H1 (cell line): ENCODE measurements at regions not wholly inside any gene's neighbourhood (a gene's known extent, or its start where the extent isn't known, plus 50 kb on each side); places are given as distances from the start of the nearest gene placed in this dataset.

Experiments
- CTCF ChIA-PET: fragments of 300-600 bp; sonication (Branson Sonifier 250); formaldehyde crosslinking; loops from one replicate; lab custom pipeline; 2021; ENCODE audit not compliant: partially characterized antibody; lab: Charles Lee
- POLR2A ChIA-PET: fragments of 300-600 bp; sonication (Branson Sonifier 250); formaldehyde crosslinking; loops from one replicate; lab custom pipeline; 2021; ENCODE audit warnings: inconsistent platforms; ENCODE audit not compliant: partially characterized antibody; lab: Charles Lee
- DNase-seq, 2 experiments: peaks; one replicate each; pipeline versions ENCODE4 v3.0.0 to v3.0.0-alpha.2; 2010 to 2022; ENCODE audit warnings: low spot score in 2 of 2, low read depth in 1 of 2, mixed read lengths in 1 of 2
- FAIRE-seq: peaks from 2 replicates; lab custom pipeline; 2011; peaks lifted over from hg19 to GRCh38; lab: Jason Lieb, UNC
- H2AFZ ChIP-seq: 2 replicates; pipeline ENCODE4 v1.8.1; 2012; ENCODE audit warnings: low read length, inconsistent platforms
- H2AK5ac ChIP-seq: 2 replicates; pipeline ENCODE4 v1.6.1; 2013; ENCODE audit warnings: low read depth, low read length
- H2BK120ac ChIP-seq: replicated peaks from 2 replicates; pipeline ENCODE3; 2013; ENCODE audit warnings: low read depth, low read length, inconsistent platforms
- H2BK12ac ChIP-seq: 2 replicates; pipeline ENCODE4 v1.6.1; 2013; ENCODE audit warnings: low read depth, low read length
- H2BK15ac ChIP-seq: 2 replicates; pipeline ENCODE4 v1.6.1; 2013; ENCODE audit warnings: low read length
- H2BK20ac ChIP-seq: 2 replicates; pipeline ENCODE4 v1.6.1; 2013; ENCODE audit warnings: low read length
- H2BK5ac ChIP-seq: 2 replicates; pipeline ENCODE4 v1.6.1; 2013; ENCODE audit warnings: low read depth, low read length
- H3K14ac ChIP-seq: 2 replicates; pipeline ENCODE4 v1.6.1; 2013; ENCODE audit warnings: inconsistent platforms; ENCODE audit not compliant: insufficient read length
- H3K18ac ChIP-seq: 2 replicates; pipeline ENCODE4 v1.6.1; 2013; ENCODE audit warnings: low read length; ENCODE audit errors: extremely low read depth
- H3K23ac ChIP-seq: 2 replicates; pipeline ENCODE4 v1.6.1; 2013; ENCODE audit warnings: inconsistent platforms; ENCODE audit not compliant: insufficient read length
- H3K23me2 ChIP-seq: 2 replicates; pipeline ENCODE4 v1.6.1; 2013; ENCODE audit warnings: low read depth, low read length
- H3K27ac ChIP-seq: 2 replicates; pipeline ENCODE4 v1.6.1; 2011; ENCODE audit warnings: low read depth, low read length, inconsistent platforms
- H3K27me3 ChIP-seq, 4 experiments: replicated peaks in 1 of 4; 1 replicate in 1 of 4; 2 replicates in 3 of 4; pipeline versions ENCODE4 v1.6.1 to v1.8.1; 2011 to 2013; ENCODE audit warnings: low read length in 3 of 4, mild to moderate bottlenecking in 3 of 4, inconsistent platforms in 2 of 4, mixed read lengths in 2 of 4, moderate library complexity in 1 of 4; ENCODE audit not compliant: control insufficient read depth in 3 of 4, insufficient read depth in 3 of 4; ENCODE audit errors: extremely low read depth in 1 of 4
- H3K36me3 ChIP-seq, 4 experiments: 2 replicates each; pipeline versions ENCODE4 v1.6.1 to v1.8.1; 2011 to 2013; ENCODE audit warnings: mild to moderate bottlenecking in 4 of 4, low read length in 3 of 4, moderate library complexity in 2 of 4, control low read depth in 1 of 4, inconsistent platforms in 1 of 4; ENCODE audit not compliant: insufficient read depth in 4 of 4, control insufficient read depth in 2 of 4
- H3K4ac ChIP-seq: replicated peaks from 2 replicates; pipeline ENCODE3; 2013; ENCODE audit warnings: low read length, low read depth, mixed read lengths, inconsistent platforms; ENCODE audit not compliant: insufficient read length
- H3K4me1 ChIP-seq, 4 experiments: replicated peaks in 1 of 4; 1 replicate in 1 of 4; 2 replicates in 3 of 4; pipeline versions ENCODE4 v1.6.1 to v1.8.1; 2011 to 2013; ENCODE audit warnings: low read length in 3 of 4, inconsistent platforms in 2 of 4, mixed read lengths in 1 of 4; ENCODE audit not compliant: insufficient read depth in 4 of 4, control insufficient read depth in 3 of 4
- H3K4me2 ChIP-seq, 2 experiments: 2 replicates each; pipeline versions ENCODE4 v1.6.1 to v1.8.1; 2011 to 2013; ENCODE audit warnings: low read depth in 2 of 2, low read length in 2 of 2, control low read depth in 1 of 2, inconsistent platforms in 1 of 2, mild to moderate bottlenecking in 1 of 2; ENCODE audit not compliant: insufficient read depth in 1 of 2
- H3K4me3 ChIP-seq, 4 experiments: fragments of 200-600, 300-600 bp in 1 of 4; sonication (generic), shearing (Covaris generic), sonication (Bioruptor Twin) in 1 of 4; 2 replicates each; pipeline versions ENCODE4 v1.5.1 to v1.8.1; 2011 to 2016; ENCODE audit warnings: low read length in 4 of 4, low read depth in 3 of 4, control low read depth in 2 of 4, inconsistent platforms in 2 of 4, mild to moderate bottlenecking in 2 of 4, mixed read lengths in 1 of 4, moderate library complexity in 1 of 4; ENCODE audit not compliant: insufficient read depth in 2 of 4; ENCODE audit errors: extremely low read depth in 1 of 4
- H3K56ac ChIP-seq: replicated peaks from 2 replicates; pipeline ENCODE3; 2013; ENCODE audit warnings: low read depth, mild to moderate bottlenecking, mixed read lengths, low read length, inconsistent platforms; ENCODE audit not compliant: insufficient read length
- H3K79me1 ChIP-seq: 2 replicates; pipeline ENCODE4 v1.6.1; 2013; ENCODE audit warnings: low read depth, low read length, control low read depth
- H3K79me2 ChIP-seq, 2 experiments: 2 replicates each; pipeline versions ENCODE4 v1.6.1 to v1.8.1; 2012 to 2013; ENCODE audit warnings: low read length in 2 of 2, mild to moderate bottlenecking in 2 of 2, inconsistent platforms in 1 of 2; ENCODE audit not compliant: insufficient read depth in 2 of 2, control insufficient read depth in 1 of 2
- H3K9ac ChIP-seq, 4 experiments: replicated peaks in 1 of 4; 1 replicate in 1 of 4; 2 replicates in 3 of 4; pipeline versions ENCODE4 v1.6.1 to v1.8.1; 2011 to 2013; ENCODE audit warnings: low read depth in 3 of 4, low read length in 3 of 4, control low read depth in 2 of 4, mild to moderate bottlenecking in 2 of 4, moderate library complexity in 2 of 4, inconsistent platforms in 1 of 4; ENCODE audit errors: extremely low read depth in 1 of 4
- H3K9me3 ChIP-seq, 2 experiments: 2 replicates each; pipeline versions ENCODE4 v1.6.1 to v1.8.1; 2012 to 2013; ENCODE audit warnings: mild to moderate bottlenecking in 2 of 2, moderate library complexity in 2 of 2, control low read depth in 1 of 2, inconsistent platforms in 1 of 2, low read depth in 1 of 2, low read length in 1 of 2, mixed read lengths in 1 of 2; ENCODE audit not compliant: insufficient read depth in 2 of 2
- H4K20me1 ChIP-seq, 2 experiments: replicated peaks in 1 of 2; 2 replicates each; pipeline versions ENCODE3 to v1.8.1; 2011 to 2013; ENCODE audit warnings: inconsistent platforms in 2 of 2, low read length in 2 of 2, mild to moderate bottlenecking in 1 of 2; ENCODE audit not compliant: insufficient read depth in 2 of 2, control insufficient read depth in 1 of 2
- H4K5ac ChIP-seq: 2 replicates; pipeline ENCODE4 v1.6.1; 2013; ENCODE audit warnings: low read length, low read depth, mixed read lengths, inconsistent platforms; ENCODE audit not compliant: insufficient read length
- H4K8ac ChIP-seq: 2 replicates; pipeline ENCODE4 v1.8.0; 2013; ENCODE audit warnings: mild to moderate bottlenecking, moderate library complexity, low read length, inconsistent platforms; ENCODE audit not compliant: insufficient read depth; ENCODE audit errors: extremely low read depth
- H4K91ac ChIP-seq: replicated peaks from 2 replicates; pipeline ENCODE3; 2013; ENCODE audit warnings: low read length, mixed read lengths, inconsistent platforms; ENCODE audit not compliant: insufficient read length
- KDM1A ChIP-seq: fragments of 200-600, 300-600 bp; sonication (generic); IDR thresholded peaks from 2 replicates; pipeline ENCODE4 v1.7.1; 2016; ENCODE audit warnings: mild to moderate bottlenecking, low read length, borderline replicate concordance
- NANOG ChIP-seq: IDR thresholded peaks from 2 replicates; pipeline ENCODE4 v1.6.1; 2011; ENCODE audit warnings: low read length, low read depth, mild to moderate bottlenecking, inconsistent platforms; ENCODE audit not compliant: insufficient read depth, poor library complexity, severe bottlenecking
- SUZ12 ChIP-seq: fragments of 200-600 bp; sonication (generic); IDR thresholded peaks from 2 replicates; pipeline ENCODE4 v1.6.1; 2012; ENCODE audit warnings: mild to moderate bottlenecking, inconsistent platforms, low read length, moderate library complexity, mixed read lengths
- WGBS, 2 experiments: shearing (Covaris generic) in 1 of 2; methylation state at CpG; one replicate each; pipeline versions ENCODE4 v1.1.6 to v1.1.7; 2013 to 2015; ENCODE audit warnings: low lambda C conversion rate in 2 of 2, mixed read lengths in 2 of 2, inconsistent platforms in 1 of 2, low coverage in 1 of 2, missing lambda C conversion rate in 1 of 2; ENCODE audit not compliant: insufficient replicate concordance in 2 of 2, insufficient coverage in 1 of 2, insufficient read length in 1 of 2; ENCODE audit errors: extremely low coverage in 1 of 2, missing lambda C conversion rate in 1 of 2; 5-methylcytosine and 5-hydroxymethylcytosine counted together
- TF ChIP-seq, protein P1 (sequence below): IDR thresholded peaks from 2 replicates; pipeline ENCODE4 v1.6.1; 2012; ENCODE audit warnings: low read length, inconsistent platforms

DNA sequence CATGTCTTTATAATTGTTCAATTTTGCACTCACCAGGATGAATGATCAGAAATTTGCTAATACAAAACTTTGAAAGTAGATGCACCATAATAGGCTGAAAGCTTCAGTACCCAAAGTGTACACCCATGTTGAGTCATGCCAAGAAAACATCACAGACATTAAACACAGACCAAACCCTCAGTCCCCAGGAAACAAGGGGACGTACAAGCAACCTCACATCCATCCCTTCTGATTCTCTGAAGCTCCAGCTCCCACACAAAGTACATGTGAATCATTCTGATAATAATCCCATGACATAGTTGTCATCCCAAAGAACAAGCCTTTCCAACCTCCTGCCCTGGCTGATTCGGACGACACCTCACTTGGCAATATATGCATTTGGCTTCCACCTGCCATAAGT, 183.8 kb downstream of the SNX19 start:
- no peak for FAIRE-seq
- H3K4me3 ChIP-seq = no peak overlapping the region

More for the DNA sequence above, 183.8 kb downstream of the SNX19 start:
- ChIA-PET POLR2A (no interaction called here), CTCF (no interaction called here)
- Histone ChIP-seq H2AK5ac (no peak overlapping the region), H2BK15ac (no peak overlapping the region), H2BK120ac (no peak overlapping the region), H3K18ac (no peak overlapping the region), H3K27ac (no peak overlapping the region), H3K9me3 (peaks cover 5 to 9% of the 10 kb centered on the region in 2 experiments; a peak in 2 of 4 replicates), H3K27me3 (no peaks in the 10 kb centered on the region), H4K8ac (no peak overlapping the region), H3K9ac (no peak overlapping the region), H3K79me1 (no peaks in the 10 kb centered on the region), H3K79me2 (no peaks in the 10 kb centered on the region), H2BK20ac (no peak overlapping the region; the same call in 1 of the 2 replicates), H3K23me2 (no peaks in the 10 kb centered on the region), H4K91ac (no peak overlapping the region), H3K23ac (no peak overlapping the region), H3K4me1 (peaks cover 0 to 2% (median 0%) of the 10 kb centered on the region in 4 experiments; a peak in 1 of 7 replicates), H3K4ac (no peak overlapping the region), H4K20me1 (no peaks in the 10 kb centered on the region), H2BK12ac (no peak overlapping the region), H3K4me2 (no peak overlapping the region), H2AFZ (no peak overlapping the region), H3K36me3 (no peaks in the 10 kb centered on the region), H4K5ac (no peak overlapping the region), H3K56ac (no peak overlapping the region), H2BK5ac (no peak overlapping the region), H3K14ac (no peak overlapping the region)
- no peak for DNase-seq
- TF ChIP-seq NANOG = no peak
- no peak for TF ChIP-seq SUZ12
- TF ChIP-seq, protein P1, sequence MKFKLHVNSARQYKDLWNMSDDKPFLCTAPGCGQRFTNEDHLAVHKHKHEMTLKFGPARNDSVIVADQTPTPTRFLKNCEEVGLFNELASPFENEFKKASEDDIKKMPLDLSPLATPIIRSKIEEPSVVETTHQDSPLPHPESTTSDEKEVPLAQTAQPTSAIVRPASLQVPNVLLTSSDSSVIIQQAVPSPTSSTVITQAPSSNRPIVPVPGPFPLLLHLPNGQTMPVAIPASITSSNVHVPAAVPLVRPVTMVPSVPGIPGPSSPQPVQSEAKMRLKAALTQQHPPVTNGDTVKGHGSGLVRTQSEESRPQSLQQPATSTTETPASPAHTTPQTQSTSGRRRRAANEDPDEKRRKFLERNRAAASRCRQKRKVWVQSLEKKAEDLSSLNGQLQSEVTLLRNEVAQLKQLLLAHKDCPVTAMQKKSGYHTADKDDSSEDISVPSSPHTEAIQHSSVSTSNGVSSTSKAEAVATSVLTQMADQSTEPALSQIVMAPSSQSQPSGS = no peak
- no peak for TF ChIP-seq KDM1A
- 93% methylated on average over 3 of the region's 3 CpGs; no CpG with 5 or more reads in 1 of the 2 experiments for WGBS, 2 experiments
